ENCODE measurements at regions not wholly inside any gene's neighbourhood (a gene's known extent, or its start where the extent isn't known, plus 50 kb on each side); places are given as distances from the start of the nearest gene placed in this dataset.
"Not testable (repeated sequence)": the region's sequence is repeated elsewhere in the genome, so short reads cannot be mapped to it uniquely, and the experiment has no call there.

- intact Hi-C loops (cut with DNase I) = no loop called here
- ATAC-seq (no peak), DNase-seq (no peak)
- H3K27me3 ChIP-seq = no peaks in the 10 kb centered on the region
- H3K9me3 ChIP-seq = peaks cover 0 to 10% (median 0%) of the 10 kb centered on the region in 11 donors
- H3K4me3 ChIP-seq = no peak overlapping the region
- H3K4me1 ChIP-seq = no peaks in the 10 kb centered on the region
- WGBS, 2 donors = 36 to 42% methylated on average over 2 of the region's 2 CpGs
- no peaks in the 10 kb centered on the region for H3K36me3 ChIP-seq
- TF ChIP-seq, protein P1, sequence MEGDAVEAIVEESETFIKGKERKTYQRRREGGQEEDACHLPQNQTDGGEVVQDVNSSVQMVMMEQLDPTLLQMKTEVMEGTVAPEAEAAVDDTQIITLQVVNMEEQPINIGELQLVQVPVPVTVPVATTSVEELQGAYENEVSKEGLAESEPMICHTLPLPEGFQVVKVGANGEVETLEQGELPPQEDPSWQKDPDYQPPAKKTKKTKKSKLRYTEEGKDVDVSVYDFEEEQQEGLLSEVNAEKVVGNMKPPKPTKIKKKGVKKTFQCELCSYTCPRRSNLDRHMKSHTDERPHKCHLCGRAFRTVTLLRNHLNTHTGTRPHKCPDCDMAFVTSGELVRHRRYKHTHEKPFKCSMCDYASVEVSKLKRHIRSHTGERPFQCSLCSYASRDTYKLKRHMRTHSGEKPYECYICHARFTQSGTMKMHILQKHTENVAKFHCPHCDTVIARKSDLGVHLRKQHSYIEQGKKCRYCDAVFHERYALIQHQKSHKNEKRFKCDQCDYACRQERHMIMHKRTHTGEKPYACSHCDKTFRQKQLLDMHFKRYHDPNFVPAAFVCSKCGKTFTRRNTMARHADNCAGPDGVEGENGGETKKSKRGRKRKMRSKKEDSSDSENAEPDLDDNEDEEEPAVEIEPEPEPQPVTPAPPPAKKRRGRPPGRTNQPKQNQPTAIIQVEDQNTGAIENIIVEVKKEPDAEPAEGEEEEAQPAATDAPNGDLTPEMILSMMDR (IDR thresholded peaks at IDR 0.05) = no peak
- no peak overlapping the region for H3K27ac ChIP-seq
These were observed 745.5 kb downstream of the LRRIQ3 start for GRCh38 chr1:73452522-73452921.

GRCh38 chr1:73450668-73451067 lies 747.3 kb downstream of the LRRIQ3 start:
- intact Hi-C loops (cut with DNase I); DNase-seq; H3K36me3 ChIP-seq; H3K27me3 ChIP-seq; H3K4me3 ChIP-seq; ATAC-seq; H3K4me1 ChIP-seq; H3K27ac ChIP-seq: not testable (repeated sequence)
- 92 to 98% methylated on average over 2 of the region's 2 CpGs for WGBS, 2 donors
- peaks cover 0 to 11% (median 0%) of the 10 kb centered on the region in 11 donors for H3K9me3 ChIP-seq

- peaks cover 0 to 3% (median 0%) of the 10 kb centered on the region in 11 donors for H3K9me3 ChIP-seq
- no peaks in the 10 kb centered on the region for H3K27me3 ChIP-seq
- WGBS, 2 donors = 31 to 38% methylated on average over 3 of the region's 3 CpGs
- intact Hi-C loops (cut with DNase I) = no loop called here
- H3K4me3 ChIP-seq = no peak overlapping the region
- no peak for ATAC-seq
- DNase-seq = no peak
- no peaks in the 10 kb centered on the region for H3K36me3 ChIP-seq
- TF ChIP-seq, protein P1 (IDR thresholded peaks at IDR 0.05) = no peak
- H3K4me1 ChIP-seq = no peaks in the 10 kb centered on the region
- H3K27ac ChIP-seq = no peak overlapping the region
These were observed 786.5 kb downstream of the LRRIQ3 start for GRCh38 chr1:73411479-73411878.

GRCh38 chr1:73401666-73402065 lies 796.3 kb downstream of the LRRIQ3 start:
- TF ChIP-seq, protein P1 (IDR thresholded peaks at IDR 0.05) = no peak
- Histone ChIP-seq H3K27me3 (no peaks in the 10 kb centered on the region), H3K36me3 (no peaks in the 10 kb centered on the region), H3K27ac (no peak overlapping the region), H3K4me1 (no peaks in the 10 kb centered on the region), H3K4me3 (no peak overlapping the region), H3K9me3 (no peaks in the 10 kb centered on the region)
- DNase-seq (no peak), ATAC-seq (no peak)
- intact Hi-C loops (cut with DNase I) = no loop called here
- 72 to 82% methylated on average over 2 of the region's 2 CpGs for WGBS, 2 donors

DNA sequence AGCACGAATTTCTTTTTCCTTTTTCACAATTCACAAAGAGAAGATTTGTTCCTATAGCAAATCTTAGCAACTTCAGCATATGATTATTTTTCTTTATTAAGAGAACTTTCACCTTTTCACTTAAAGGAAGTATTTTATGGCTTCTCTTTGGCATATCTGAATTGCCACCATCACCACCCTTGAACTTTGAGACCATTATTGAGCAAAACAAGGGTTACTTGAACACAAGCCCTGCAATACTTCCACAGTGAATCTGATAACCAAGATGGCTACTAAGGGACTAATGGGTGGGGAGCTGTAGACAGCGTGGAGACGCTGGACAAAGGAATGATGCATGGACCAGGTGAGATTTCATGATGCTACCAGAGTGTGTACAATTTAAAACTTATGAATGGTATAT lies 815.0 kb downstream of the LRRIQ3 start:
- ATAC-seq (no peak), DNase-seq (no peak)
- Histone ChIP-seq H3K4me1 (no peaks in the 10 kb centered on the region), H3K36me3 (no peaks in the 10 kb centered on the region), H3K4me3 (no peak overlapping the region), H3K27ac (no peak overlapping the region), H3K27me3 (no peaks in the 10 kb centered on the region), H3K9me3 (peaks cover 0 to 22% (median 0%) of the 10 kb centered on the region in 11 donors)
- TF ChIP-seq, protein P1 (IDR thresholded peaks at IDR 0.05) = no peak
- 73 to 76% methylated on average over 3 of the region's 3 CpGs for WGBS, 2 donors
- intact Hi-C loops (cut with DNase I) = no loop called here
